ENCODE measurements at regions not wholly inside any gene's neighbourhood (a gene's known extent, or its start where the extent isn't known, plus 50 kb on each side); places are given as distances from the start of the nearest gene placed in this dataset.

GRCh38 chr12:84643993-84644392 lies 268.6 kb downstream of the SLC6A15 start:
- ChIA-PET POLR2A (no interaction called here), CTCF (no interaction called here)
- TF ChIP-seq EZH2 (IDR thresholded peaks at IDR 0.05; ENCODE audit: borderline replicate concordance, insufficient read depth, low read depth, low read length, poor library complexity, severe bottlenecking), result no peak
- no peak for TF ChIP-seq CTCF (IDR thresholded peaks at IDR 0.05)
- Histone ChIP-seq H3K27ac (ENCODE audit: low read length in 2 of 2) (no peak overlapping the region), H3K36me3 (replicated peaks in 1 of 2; ENCODE audit: control extremely low read depth in 1 of 2, control insufficient read depth in 1 of 2, extremely low read depth in 1 of 2, insufficient read depth in 2 of 2, low read length in 1 of 2) (no peaks in the 10 kb centered on the region), H3K4me1 (ENCODE audit: control insufficient read depth in 2 of 2, insufficient read depth in 2 of 2, low read length in 2 of 2) (no peaks in the 10 kb centered on the region), H2AFZ (ENCODE audit: insufficient read depth, low read depth, low read length, poor library complexity, severe bottlenecking) (no peak overlapping the region), H4K20me1 (ENCODE audit: control insufficient read depth, insufficient read depth, low read length, poor library complexity, severe bottlenecking) (no peaks in the 10 kb centered on the region), H3K9ac (ENCODE audit: low read length) (no peak overlapping the region), H3K4me3 (ENCODE audit: control extremely low read depth in 1 of 5, extremely low read depth in 1 of 5, insufficient read depth in 1 of 5, low read depth in 2 of 5, low read length in 4 of 5) (no peak overlapping the region), H3K79me2 (ENCODE audit: control insufficient read depth, insufficient read depth, low read length) (no peaks in the 10 kb centered on the region), H3K4me2 (replicated peaks; ENCODE audit: low read depth, low read length, poor library complexity, severe bottlenecking) (no peak overlapping the region), H3K27me3 (replicated peaks in 1 of 4; ENCODE audit: control extremely low read depth in 1 of 4, control insufficient read depth in 3 of 4, insufficient read depth in 4 of 4, low read length in 3 of 4) (no peaks in the 10 kb centered on the region), H3K9me3 (ENCODE audit: control extremely low read depth in 1 of 3, control insufficient read depth in 2 of 3, insufficient read depth in 1 of 3, low read length in 2 of 3) (no peaks in the 10 kb centered on the region)
- DNase-seq (no peak), ATAC-seq (ENCODE audit: low read depth) (no peak)
- H3K9me3 Mint-ChIP-seq (ENCODE audit: insufficient read depth), result peaks cover 3% of the 10 kb centered on the region
- H3K4me1 Mint-ChIP-seq, result no peaks in the 10 kb centered on the region
- H3K4me3 Mint-ChIP-seq, result no peak overlapping the region
- no peaks in the 10 kb centered on the region for H3K27me3 Mint-ChIP-seq
- WGBS (ENCODE audit: insufficient coverage), result no CpG with 5 or more reads among the region's 1 CpG
- H3K27ac Mint-ChIP-seq, result no peak overlapping the region
- intact Hi-C loops (cut with micrococcal nuclease), result no loop called here

- intact Hi-C loops (cut with micrococcal nuclease), result no loop called here
- peaks cover 1% of the 10 kb centered on the region for H3K9me3 Mint-ChIP-seq (ENCODE audit: insufficient read depth)
- Histone ChIP-seq H3K27ac (ENCODE audit: low read length in 2 of 2) (no peak overlapping the region), H3K9me3 (ENCODE audit: control extremely low read depth in 1 of 3, control insufficient read depth in 2 of 3, insufficient read depth in 1 of 3, low read length in 2 of 3) (no peaks in the 10 kb centered on the region), H3K36me3 (replicated peaks in 1 of 2; ENCODE audit: control extremely low read depth in 1 of 2, control insufficient read depth in 1 of 2, extremely low read depth in 1 of 2, insufficient read depth in 2 of 2, low read length in 1 of 2) (no peaks in the 10 kb centered on the region), H3K27me3 (replicated peaks in 1 of 4; ENCODE audit: control extremely low read depth in 1 of 4, control insufficient read depth in 3 of 4, insufficient read depth in 4 of 4, low read length in 3 of 4) (no peaks in the 10 kb centered on the region), H3K4me3 (ENCODE audit: control extremely low read depth in 1 of 5, extremely low read depth in 1 of 5, insufficient read depth in 1 of 5, low read depth in 2 of 5, low read length in 4 of 5) (no peak overlapping the region), H4K20me1 (ENCODE audit: control insufficient read depth, insufficient read depth, low read length, poor library complexity, severe bottlenecking) (no peaks in the 10 kb centered on the region), H3K4me1 (ENCODE audit: control insufficient read depth in 2 of 2, insufficient read depth in 2 of 2, low read length in 2 of 2) (no peaks in the 10 kb centered on the region), H2AFZ (ENCODE audit: insufficient read depth, low read depth, low read length, poor library complexity, severe bottlenecking) (no peak overlapping the region), H3K79me2 (ENCODE audit: control insufficient read depth, insufficient read depth, low read length) (no peaks in the 10 kb centered on the region), H3K9ac (ENCODE audit: low read length) (no peak overlapping the region), H3K4me2 (replicated peaks; ENCODE audit: low read depth, low read length, poor library complexity, severe bottlenecking) (no peak overlapping the region)
- TF ChIP-seq EZH2 (IDR thresholded peaks at IDR 0.05; ENCODE audit: borderline replicate concordance, insufficient read depth, low read depth, low read length, poor library complexity, severe bottlenecking), result no peak
- TF ChIP-seq CTCF (IDR thresholded peaks at IDR 0.05), result no peak
- ChIA-PET POLR2A (no interaction called here), CTCF (no interaction called here)
- no peak for ATAC-seq (ENCODE audit: low read depth)
- H3K27me3 Mint-ChIP-seq, result no peaks in the 10 kb centered on the region
- no peaks in the 10 kb centered on the region for H3K4me1 Mint-ChIP-seq
- WGBS (ENCODE audit: insufficient coverage), result no CpG with 5 or more reads among the region's 2 CpGs
- DNase-seq, result no peak
- no peak overlapping the region for H3K27ac Mint-ChIP-seq
- H3K4me3 Mint-ChIP-seq, result no peak overlapping the region
Measured at GRCh38 chr12:84641940-84642545, 270.6 kb downstream of the SLC6A15 start.

Data from B cell (primary cell).